NCI-H2227 (cell line): ENCODE measurements at regions not wholly inside any gene's neighbourhood (a gene's known extent, or its start where the extent isn't known, plus 50 kb on each side); places are given as distances from the start of the nearest gene placed in this dataset.

ENCODE experiments used
- DNase-seq: peaks from one replicate; lab custom pipeline; 2025; ENCODE audit not compliant: unreplicated experiment; lab: John Stamatoyannopoulos, UW

DNA sequence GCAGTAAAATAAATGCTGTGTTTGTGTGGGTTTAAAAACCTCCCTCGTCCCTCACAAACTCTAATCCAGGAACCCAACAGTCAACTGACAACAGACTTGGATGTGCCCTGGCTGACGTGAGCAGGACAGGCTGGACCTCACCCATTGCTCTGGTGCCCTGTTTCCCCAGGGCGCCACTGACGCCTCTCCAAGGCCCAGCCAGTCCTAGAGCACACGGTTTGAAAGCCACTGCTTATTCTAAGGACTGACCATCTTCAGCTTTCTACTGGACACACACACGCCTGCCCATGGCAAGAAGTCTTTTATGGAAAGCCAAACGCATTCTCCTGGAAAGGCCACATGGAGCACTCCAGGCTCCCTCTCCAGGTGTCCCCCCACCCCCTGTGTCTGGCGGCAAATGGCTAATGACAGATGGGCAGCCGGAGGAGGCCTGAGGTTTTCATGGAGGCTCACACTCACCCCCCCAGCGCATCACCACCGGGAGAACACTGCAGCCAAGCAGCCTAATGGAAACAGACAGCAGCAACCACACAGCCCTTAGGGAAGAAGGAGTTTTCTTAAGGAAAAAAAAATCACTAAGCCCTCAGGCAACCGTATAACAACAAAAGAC lies 319.2 kb downstream of the SOX9 start:
- DNase-seq: no peak

DNA sequence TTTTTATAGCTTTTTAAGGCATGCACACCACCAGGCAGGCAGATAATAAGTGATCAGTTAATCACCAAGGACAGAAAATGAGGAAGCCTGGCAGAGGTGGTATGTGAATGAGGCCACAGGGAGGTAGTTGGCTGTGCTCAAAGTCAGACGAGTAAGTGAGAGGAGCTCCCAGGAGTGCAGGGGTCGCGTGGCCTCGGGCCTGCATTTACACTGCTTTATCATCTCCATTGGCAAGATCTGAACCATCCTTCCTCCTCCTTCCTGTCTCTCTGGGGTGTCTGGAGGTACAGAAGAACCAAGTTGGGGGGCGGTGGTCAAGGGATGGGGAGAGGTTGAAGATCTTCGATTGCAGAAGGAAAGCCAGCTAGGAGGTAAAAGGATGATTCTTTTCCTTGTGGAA lies 320.1 kb downstream of the SOX9 start:
- DNase-seq: no peak

DNA sequence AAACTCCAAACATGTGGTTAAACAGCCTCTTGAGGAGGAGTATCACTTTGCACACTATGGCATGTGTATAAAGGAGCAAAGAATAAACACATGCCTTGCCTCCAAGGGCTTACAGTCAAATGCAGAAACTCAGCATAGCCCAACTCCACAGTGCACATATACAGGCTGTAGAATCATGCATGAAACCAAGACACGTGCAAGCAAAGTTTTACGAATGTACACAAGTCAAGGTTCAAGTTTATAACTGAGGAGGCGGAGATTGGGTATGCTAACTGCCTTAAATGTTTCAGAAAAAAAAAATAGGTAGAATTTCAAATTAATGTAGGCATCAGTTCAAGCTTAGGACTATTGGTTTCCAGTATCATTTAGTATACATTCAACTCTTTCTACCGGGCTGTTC lies 321.1 kb downstream of the SOX9 start:
- no peak for DNase-seq

DNA sequence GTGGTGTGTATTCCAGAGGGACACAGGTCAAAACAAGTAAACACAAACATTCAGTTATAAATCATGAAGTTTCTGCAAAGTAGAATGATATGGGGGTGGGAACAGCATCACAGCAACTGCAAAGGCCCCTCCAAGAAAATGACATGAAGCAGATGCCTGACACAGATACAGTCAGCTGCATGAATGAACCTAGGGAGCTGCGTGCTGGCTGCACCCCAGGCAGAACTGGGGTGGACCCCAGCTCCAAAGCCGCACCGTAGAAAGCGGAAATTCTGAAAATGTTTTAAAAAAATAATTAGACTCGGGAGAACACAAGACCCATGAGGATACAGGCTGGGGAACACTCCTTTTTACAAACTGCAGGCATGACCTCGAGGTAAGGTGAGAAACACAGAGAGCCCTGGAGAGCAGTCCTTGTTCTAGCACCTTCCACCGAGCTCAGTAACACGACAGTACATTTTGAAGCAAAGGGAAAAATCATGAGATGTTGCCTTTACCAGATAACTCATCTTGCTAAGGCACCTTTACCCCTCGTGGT lies 323.8 kb downstream of the SOX9 start:
- no peak for DNase-seq

- no peak for DNase-seq
Observed at GRCh38 chr17:72445055-72445991, 324.5 kb downstream of the SOX9 start.

DNA sequence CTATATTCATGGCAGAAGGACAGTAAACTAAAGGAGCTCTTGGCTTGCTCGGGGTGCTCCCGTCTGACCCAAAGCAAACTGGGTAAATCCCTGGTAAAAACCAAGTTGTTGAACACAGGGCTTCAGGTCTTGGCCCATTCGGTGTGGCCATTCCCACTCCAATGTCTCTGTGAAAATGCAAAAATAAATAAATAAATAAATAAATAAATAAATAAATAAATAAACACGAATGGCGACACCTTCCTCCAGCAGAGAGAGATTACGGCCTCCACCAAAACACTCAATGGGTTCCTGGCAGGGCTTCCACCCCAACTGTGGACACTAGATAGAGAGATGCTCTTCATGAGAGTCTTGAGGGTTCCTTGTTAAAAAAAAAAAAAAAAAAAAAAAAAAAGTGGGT lies 325.3 kb downstream of the SOX9 start:
- DNase-seq: no peak

- no peak for DNase-seq
Observed at GRCh38 chr17:72446525-72447250, 325.9 kb downstream of the SOX9 start.

DNA sequence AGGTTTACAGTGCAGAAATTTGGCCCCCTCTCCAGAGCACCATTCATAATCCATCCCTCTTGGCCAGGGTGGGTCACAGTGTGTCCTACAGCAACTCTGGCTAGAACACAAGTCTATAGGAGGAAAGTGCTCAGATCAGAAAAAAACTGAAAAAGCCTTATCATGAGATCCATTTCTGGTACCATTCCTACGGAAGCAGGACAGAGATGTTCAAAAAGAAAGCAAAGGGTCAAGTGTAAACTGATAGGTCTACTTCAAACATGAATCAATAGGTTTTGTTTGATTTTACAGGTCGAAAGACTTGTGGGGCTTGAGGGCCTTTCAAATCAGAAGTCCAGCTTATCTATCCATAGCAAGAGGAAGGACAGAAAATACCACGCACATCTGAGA lies 326.4 kb downstream of the SOX9 start:
- DNase-seq: no peak

- no peak for DNase-seq
Observed at GRCh38 chr17:72448019-72448418, 327.2 kb downstream of the SOX9 start.

DNA sequence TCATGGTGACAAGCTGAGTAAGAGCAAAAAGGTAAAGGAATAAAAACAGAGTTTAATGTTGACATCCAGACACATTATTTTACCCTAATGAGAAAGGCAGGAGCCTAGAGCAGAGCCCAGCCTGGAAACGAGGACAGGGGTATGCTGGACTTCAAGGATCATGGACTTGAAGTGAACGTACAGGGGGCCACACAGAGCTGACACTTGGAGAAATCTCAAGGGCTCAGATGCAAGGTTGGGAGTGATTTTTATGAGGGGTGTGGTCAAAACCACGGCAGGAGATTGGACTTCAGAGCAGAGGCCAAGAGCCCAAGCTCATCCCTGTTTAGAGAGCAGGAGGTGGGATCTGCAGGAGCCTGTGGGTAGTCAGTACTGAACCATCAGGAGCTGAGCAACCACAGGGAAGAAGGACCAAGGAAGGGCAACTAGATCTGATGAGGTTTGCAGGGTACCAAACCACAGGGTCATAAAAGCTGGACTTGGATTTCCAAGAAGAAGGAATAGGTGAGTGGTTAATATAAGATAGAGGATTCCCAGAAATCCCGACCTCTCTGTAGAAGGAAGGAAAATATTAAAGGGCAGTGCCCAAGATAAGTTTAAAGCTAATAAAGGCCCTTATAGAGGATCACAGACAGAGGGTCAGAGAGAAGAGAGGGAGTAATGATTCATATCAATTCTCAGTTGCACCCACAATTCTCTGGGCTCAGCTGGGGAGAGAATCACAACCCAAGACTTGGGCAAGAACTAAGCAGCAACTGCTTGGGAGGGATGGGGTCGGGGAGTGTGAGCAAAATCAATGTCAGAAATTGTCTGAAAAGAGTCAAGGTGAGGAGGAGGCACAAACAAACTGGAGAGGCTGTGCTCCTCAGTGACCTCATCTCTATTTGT lies 331.7 kb downstream of the SOX9 start:
- DNase-seq: no peak

DNA sequence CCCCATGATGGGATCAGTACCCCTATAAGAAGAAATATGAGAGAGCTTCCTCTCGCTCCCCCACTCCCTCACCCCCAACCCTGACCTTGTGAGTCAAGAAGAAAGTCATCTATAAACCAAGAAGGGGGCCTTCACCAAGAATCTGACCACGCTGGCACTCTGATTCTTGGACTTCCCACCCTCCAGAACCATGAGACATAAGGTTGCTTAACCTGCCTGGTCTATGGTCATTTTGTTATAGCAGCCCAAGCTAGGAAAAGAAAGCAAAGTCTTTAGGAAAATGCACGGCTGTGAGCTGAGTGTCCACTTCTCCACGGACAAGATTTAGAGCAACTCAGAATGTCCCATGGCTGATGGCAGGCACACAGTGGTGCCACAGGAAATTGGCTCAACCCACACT lies 333.5 kb downstream of the SOX9 start:
- DNase-seq: no peak

DNA sequence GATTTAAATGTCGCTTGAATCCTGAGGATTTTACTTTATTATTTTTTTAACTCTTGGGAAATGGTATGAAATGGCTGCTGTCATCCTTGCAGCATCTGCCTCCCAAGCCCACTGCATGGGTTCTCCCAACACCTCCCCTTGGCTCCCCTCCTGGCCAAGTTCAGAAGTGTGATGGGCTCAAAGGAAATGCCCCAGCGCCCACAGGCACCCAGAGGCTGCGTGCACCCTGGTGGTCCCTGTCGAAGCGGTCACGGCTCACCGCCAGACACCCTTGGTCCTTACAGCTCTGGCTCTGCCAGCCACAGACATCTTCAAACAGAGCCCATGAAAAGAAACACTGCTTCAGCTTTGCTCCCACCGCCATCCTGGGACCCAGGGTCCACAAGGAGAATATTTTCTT lies 334.7 kb downstream of the SOX9 start:
- DNase-seq: no peak

DNA sequence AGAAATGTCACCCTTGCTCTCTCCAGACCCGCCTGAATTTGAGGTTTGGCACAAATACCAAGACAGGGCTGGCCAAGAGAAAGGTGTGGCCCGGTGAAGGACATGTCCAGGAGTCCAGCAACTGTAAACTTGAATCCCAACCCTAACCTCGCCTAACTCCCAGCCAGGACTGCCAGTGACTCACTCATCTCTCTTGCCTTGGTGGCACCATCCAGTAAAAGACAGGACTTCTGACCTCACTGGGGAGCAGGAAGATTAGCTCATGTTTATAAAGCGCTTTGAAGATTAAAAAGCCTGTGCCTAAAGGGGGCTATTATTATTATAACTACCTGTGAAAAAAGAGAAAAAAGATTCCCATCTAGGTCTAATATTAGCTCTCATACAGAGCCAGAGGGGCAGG lies 335.3 kb downstream of the SOX9 start:
- no peak for DNase-seq

- DNase-seq: no peak
Observed at GRCh38 chr17:72457712-72458111, 336.9 kb downstream of the SOX9 start.

GRCh38 chr17:72458301-72458700 lies 337.5 kb downstream of the SOX9 start:
- DNase-seq: no peak

- no peak for DNase-seq
Observed at GRCh38 chr17:72460711-72461110, 339.9 kb downstream of the SOX9 start.

DNA sequence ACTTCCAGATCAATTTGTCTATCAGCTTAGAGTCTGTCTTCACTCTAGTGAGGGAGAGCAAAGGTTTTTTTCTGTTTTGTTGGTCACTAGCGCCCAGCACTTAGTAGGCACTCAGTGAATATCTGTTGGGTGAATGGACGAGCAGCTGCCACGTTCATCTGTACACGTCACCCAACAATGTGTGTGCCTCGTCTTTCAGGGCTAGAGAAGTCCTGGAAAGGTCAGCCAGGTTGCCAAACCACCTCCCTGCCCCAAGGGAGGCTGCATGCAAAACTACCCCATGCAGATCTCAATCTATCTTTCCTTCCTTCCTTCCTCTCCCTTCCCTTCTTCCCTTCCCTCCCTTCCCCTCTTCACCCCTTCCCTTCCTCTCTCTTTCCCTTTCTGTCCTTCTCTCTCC lies 340.9 kb downstream of the SOX9 start:
- DNase-seq: no peak

DNA sequence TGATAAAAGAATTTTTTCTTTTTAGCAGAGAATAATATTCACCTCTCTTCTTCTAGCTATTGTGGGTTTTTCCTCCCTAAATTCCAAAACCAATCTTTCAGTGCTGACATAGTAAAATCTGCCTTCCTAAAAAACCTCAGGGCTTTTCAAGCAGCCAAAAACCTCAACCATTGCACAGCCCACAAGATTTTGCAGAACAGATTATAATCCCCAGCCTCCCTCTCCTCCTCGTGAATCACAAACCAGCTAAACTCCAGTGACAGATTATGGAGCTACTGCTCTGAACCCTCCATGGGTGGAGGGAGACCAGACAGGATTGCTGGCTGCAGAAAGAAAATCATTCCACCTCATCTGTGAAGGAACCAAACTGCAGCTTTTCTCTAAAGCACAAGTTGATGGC lies 341.6 kb downstream of the SOX9 start:
- DNase-seq: no peak

GRCh38 chr17:72462814-72463213 lies 342.0 kb downstream of the SOX9 start:
- no peak for DNase-seq

DNA sequence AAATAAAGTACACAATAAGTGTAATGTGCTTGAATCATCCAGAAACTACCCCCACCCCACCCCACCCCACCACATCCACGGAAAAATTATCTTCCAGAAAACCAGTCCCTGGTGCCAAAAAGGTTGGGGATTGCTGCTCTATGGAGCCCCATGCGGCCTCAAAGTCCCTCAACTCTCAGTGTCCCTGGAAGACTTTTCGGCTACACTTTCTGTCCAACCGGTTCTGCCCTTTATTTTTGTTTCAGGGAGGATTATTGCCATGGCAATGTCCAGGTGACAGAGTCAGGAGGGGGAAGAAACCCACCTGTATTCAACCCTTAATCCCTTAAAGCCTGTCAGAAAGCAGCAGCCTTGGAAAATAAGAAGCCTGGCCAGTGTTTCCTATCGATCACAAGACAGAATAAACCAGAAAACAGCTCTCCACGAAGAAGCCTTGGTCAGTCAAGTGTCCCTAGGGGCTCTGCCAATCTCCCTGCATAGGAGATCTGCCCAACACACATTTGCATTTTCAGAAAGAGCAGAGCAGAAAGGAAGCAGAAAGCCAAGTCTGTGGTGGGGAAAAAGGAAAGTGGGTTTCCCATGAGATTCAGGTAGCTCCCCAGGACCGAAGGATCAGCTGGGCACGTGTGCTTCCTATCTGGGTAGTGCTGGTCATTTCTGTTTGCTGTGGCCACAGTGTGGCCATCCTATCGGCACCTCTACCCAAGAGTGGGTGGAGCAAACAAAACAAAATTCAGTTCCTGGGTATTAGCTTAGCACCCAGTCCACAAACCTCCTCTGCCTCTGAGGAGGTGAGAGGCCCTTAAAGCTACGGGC lies 342.7 kb downstream of the SOX9 start:
- DNase-seq: no peak
